ENCODE measurements at regions not wholly inside any gene's neighbourhood (a gene's known extent, or its start where the extent isn't known, plus 50 kb on each side); places are given as distances from the start of the nearest gene placed in this dataset.

GRCh38 chr1:4046836-4047461 lies 146.9 kb upstream of the C1orf174 start:
- ATAC-seq, result no peak

- ATAC-seq, result no peak
Observed at GRCh38 chr1:4047666-4048065, 147.6 kb upstream of the C1orf174 start.

- no peak for ATAC-seq
Observed at GRCh38 chr1:4048076-4048475, 148.0 kb upstream of the C1orf174 start.

- ATAC-seq, result no peak
Observed at GRCh38 chr1:4048921-4049320, 148.8 kb upstream of the C1orf174 start.

- no peak for ATAC-seq
Observed at GRCh38 chr1:4050998-4051397, 150.9 kb upstream of the C1orf174 start.

GRCh38 chr1:4052657-4053056 lies 152.6 kb upstream of the C1orf174 start:
- ATAC-seq, result no peak

DNA sequence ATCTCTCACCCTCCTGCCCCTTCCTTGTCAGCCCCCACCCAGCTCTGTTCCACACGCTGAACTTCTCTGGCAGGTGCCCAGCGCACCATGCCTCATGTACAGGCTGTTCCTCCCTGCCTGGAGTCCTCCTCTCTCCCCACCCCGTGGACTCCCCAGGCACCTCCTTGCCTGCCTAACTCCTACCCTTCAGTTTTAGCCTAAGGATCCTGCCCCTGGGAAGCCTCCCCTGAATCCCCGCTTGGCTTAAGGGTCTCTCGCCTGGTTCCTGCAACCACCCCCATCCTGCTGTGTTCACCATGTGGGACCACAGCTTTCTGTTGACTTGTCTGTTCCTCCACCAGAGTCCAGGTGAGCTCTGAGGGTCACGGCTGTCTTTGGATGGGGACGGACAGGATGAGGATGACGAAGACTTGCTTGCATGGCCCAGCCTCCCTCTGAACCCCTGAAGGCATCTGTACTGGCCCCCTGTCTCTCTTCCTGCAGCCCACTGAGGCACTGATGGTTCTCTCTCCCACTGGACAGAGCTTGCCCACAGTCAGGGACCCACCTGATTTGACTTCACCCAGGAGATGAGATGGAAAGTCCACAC lies 153.2 kb upstream of the C1orf174 start:
- no peak for ATAC-seq

- no peak for ATAC-seq
Observed at GRCh38 chr1:4053774-4054173, 153.7 kb upstream of the C1orf174 start.

DNA sequence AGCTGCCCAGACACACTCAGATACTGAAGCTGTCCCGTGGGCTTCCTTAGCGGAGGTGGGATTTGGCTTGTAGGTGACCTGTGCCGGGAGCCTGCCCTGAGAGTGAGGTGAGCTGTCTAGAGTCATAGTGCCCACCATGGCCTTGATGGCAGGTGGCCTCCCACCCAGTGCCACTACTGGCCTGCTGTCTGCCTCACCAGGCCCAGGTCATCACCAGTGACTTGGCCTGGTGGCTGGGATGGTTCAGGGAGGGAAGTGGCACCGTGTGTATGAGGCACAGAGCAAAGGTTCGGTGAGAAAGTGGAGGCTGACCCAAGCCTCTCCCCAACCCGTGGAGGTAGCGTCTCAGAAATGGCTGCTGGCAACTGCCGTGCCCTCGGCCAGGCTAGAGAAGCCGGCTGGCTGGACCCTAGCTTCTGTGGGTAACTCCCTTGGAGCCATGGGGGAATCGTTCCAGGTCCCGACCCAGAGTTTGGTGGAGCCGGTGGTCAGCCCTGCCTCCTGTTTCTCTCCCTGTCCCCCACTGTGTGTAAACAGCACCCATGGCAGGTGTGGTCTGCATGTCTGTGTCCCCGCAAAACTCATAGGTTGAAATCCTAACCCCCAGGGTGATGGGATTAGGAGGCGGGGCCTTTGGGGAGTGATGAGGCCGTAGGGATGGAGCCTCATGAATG lies 155.4 kb upstream of the C1orf174 start:
- ATAC-seq, result no peak

GRCh38 chr1:4056422-4056821 lies 156.3 kb upstream of the C1orf174 start:
- ATAC-seq, result no peak

DNA sequence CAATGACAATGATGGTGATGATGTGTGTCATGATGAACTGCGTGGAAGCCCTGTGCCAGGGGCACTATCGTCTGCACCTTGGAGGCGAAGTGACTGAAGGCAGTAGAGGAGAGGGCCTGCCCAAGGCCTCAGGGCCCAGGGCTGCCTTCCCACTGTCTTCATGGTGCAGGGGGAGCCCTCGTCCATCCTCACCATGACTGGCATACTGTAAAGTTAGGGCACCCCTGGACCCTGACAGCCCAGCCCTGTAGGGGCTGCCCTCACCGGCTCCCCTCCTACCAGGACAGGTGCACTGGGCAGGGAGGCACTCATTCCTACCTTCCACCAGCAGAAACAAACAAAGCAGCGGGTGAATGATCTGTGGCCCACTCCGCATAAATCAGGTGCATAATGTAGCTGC lies 156.9 kb upstream of the C1orf174 start:
- no peak for ATAC-seq

DNA sequence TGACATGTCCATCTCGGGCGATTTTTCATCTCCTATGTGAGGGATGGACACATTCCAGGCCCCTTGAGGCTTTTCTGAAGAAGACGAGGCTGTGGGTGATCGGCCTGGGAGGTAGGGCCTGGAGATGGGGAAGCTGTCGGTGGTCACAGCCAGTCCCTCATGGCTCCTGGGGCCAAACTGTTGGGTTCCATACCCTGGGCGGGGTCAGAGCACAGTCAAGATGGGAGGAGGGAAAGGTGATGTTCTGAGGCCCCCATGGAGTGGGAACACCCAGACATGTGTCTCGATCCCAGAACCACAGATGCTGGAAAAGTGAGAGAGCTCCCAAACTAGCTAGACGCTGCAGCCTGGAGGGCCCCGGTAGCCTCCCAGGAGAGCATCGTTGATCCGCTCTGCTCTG lies 157.5 kb upstream of the C1orf174 start:
- ATAC-seq, result no peak

DNA sequence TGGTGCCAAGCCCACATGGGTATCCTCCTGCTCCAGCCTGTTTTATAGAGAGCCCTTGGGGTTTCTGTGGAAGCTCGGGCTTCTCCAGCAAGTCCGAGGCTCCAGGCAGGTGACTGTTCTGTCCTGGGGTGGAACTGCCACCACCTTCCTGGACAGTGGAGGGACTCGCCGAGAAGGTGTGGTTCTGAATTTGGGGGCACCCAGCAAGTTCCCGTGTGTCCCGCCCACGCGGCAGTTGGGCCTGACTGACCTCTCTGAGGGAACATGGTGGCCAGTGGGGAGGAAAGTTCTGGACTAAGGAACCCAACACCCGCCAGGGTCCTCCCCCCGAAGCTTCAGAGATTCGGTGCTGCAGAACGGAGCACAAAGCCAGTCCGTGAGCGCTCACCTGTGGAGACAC lies 158.1 kb upstream of the C1orf174 start:
- no peak for ATAC-seq

DNA sequence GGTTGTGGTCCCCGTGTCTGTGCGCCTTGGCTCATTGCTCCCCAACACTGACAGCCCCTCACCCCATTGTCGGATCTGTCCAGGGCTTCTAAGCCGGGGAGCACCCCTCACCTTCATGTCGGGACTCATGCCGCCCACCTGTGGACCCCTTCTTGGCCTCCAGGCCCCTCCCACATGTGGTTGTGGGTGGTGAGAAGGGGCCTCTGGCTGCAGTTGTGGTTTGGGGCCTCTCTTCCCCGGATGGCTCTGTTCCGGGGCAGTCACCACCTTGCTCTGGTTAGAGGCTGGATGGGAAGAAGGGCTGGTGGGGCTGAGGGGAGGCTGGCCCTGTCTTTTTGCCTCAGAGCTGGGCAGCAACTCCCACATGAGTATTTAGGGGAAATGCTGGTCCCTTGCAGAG lies 158.6 kb upstream of the C1orf174 start:
- ATAC-seq, result no peak

DNA sequence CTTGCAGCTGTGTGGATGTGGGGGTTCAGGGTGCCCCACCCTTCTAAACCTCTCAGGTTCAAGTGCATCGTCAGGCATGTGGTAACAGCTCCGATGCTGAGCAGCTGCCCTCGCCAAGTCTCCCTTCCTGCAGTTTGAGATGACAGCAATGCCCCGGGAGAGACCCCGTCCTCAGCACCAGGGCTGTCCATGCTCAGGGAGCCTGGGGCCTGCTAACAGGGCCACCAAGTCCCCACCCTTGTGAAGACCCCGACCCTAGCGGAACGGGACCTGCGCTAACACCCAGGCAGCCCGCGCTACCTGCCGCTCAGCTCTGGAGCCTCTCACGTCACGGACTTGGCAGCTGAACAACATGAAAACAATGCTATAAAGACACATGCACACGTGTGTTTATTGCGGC lies 159.2 kb upstream of the C1orf174 start:
- ATAC-seq, result no peak

GRCh38 chr1:4060850-4061249 lies 160.8 kb upstream of the C1orf174 start:
- ATAC-seq, result no peak

DNA sequence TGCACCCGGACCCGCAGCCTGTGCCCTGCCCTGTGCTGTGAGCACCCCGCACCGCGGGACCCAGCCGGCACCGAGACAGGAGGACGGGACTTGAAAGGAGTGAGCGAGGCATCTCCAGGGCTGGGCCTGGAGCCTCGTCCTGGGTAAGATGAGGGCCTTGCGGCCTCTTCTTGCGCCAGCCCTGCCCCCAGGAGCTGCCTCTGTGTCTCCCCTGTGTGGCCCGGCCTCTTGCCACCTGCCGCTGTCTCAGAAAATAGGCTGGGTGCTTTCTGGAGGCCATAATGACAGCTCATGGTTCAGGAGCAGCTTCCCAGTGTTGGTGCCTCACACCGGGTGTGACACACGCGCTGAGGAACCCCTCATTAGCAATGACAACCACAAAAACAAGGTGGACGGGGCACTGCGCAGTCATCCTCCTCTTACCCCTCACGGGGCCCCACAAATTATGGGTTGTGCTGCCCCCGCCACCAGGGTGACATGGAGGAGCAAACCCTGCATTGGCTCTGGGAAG lies 161.5 kb upstream of the C1orf174 start:
- no peak for ATAC-seq

- ATAC-seq, result no peak
Observed at GRCh38 chr1:4062041-4062440, 162.0 kb upstream of the C1orf174 start.

- ATAC-seq, result no peak
Observed at GRCh38 chr1:4062560-4062959, 162.5 kb upstream of the C1orf174 start.

DNA sequence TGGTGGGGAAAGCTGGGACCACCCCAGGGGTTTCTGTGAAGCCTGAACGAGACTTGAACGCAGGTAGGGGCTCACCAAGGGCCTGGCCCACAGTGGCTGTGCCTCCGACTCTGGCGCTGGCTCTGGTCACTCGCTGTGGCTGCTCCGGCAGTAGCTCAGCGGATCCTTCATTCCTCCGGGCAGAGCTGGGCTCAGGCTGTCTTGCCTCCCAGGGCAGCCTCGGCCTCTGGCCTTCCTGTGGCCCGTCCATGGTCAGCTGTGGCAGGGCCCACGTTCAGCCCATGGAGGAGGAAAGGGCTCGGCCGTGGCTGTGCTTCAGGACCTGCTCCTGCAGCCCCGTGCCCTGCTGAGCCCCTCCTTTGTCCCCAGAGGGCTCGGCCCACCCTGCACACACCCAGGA lies 162.9 kb upstream of the C1orf174 start:
- ATAC-seq, result no peak

GRCh38 chr1:4063516-4063915 lies 163.4 kb upstream of the C1orf174 start:
- no peak for ATAC-seq

- no peak for ATAC-seq
Observed at GRCh38 chr1:4064150-4064889, 164.2 kb upstream of the C1orf174 start.

DNA sequence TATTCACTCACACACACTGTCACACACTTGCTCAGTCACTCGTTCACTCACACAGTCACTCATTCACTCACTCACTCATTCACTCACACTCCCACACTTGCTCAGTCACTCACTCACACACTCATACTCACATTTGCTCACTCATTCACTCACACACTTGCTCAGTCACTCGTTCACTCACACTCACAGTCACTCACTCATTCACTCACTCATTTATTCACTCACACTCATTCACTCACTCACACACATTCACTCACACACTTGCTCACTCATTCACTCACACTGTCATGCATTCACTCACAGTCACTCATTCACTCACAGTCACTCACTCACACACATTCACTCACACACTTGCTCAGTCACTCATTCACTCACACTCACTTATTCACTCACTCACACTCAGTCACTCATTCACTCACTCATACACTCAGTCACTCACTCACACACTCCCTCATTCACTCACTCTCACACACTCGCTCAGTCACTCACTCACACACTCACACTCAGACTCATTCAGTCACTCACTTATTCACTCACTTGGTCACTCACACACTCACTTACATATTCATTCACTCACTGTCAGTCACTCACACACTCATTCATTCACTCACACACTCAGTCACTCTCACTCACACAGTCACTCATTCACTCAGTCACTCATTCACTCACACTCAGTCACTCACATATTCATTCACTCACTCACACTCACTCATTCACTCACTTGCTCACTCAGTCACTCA lies 167.0 kb upstream of the C1orf174 start:
- ATAC-seq, result no peak
